Loucy (cell line): ENCODE measurements at regions not wholly inside any gene's neighbourhood (a gene's known extent, or its start where the extent isn't known, plus 50 kb on each side); places are given as distances from the start of the nearest gene placed in this dataset.

Experiments
- H2AFZ ChIP-seq: fragments of 200-600 bp; sonication (generic); 2 replicates; pipeline ENCODE4 v1.6.0; 2016; ENCODE audit warnings: antibody characterized with exemption, mild to moderate bottlenecking, low read length, moderate library complexity
- H3F3A ChIP-seq: fragments of 200-600 bp; 2 replicates; pipeline ENCODE4 v1.6.0; 2016; ENCODE audit warnings: antibody characterized with exemption, low read depth, mild to moderate bottlenecking
- H3K27me3 ChIP-seq: fragments of 200-600 bp; sonication (generic); 2 replicates; pipeline ENCODE4 v1.6.1; 2014; ENCODE audit warnings: low read length, mild to moderate bottlenecking; ENCODE audit not compliant: insufficient read depth, poor library complexity, severe bottlenecking
- H3K36me3 ChIP-seq: fragments of 200-600 bp; sonication (generic); 2 replicates; pipeline ENCODE4 v1.6.1; 2016; ENCODE audit warnings: low read length; ENCODE audit not compliant: insufficient read depth
- H3K4me1 ChIP-seq: fragments of 200-600 bp; sonication (generic); 2 replicates; pipeline ENCODE4 v1.5.1; 2014; ENCODE audit warnings: low read length, mild to moderate bottlenecking; ENCODE audit not compliant: insufficient read depth, poor library complexity, severe bottlenecking
- H3K4me2 ChIP-seq: fragments of 200-600 bp; sonication (generic); 2 replicates; pipeline ENCODE4 v1.6.0; 2014; ENCODE audit warnings: antibody characterized with exemption, low read length, low read depth, mild to moderate bottlenecking; ENCODE audit not compliant: poor library complexity, severe bottlenecking
- H3K4me3 ChIP-seq: fragments of 200-600 bp; sonication (generic); 2 replicates; pipeline ENCODE4 v1.5.1; 2014; ENCODE audit warnings: low read length, mild to moderate bottlenecking, mixed read lengths; ENCODE audit not compliant: poor library complexity, severe bottlenecking
- H3K79me2 ChIP-seq: fragments of 200-600 bp; sonication (generic); 2 replicates; pipeline ENCODE4 v1.6.1; 2014; ENCODE audit warnings: low read length; ENCODE audit not compliant: insufficient read depth
- H3K9ac ChIP-seq: fragments of 200-600 bp; sonication (generic); 2 replicates; pipeline ENCODE4 v1.6.0; 2014; ENCODE audit warnings: mild to moderate bottlenecking, low read depth, low read length, moderate library complexity; ENCODE audit not compliant: poor library complexity, severe bottlenecking
- H3K9me2 ChIP-seq: fragments of 200-600 bp; sonication (generic); replicated peaks from 2 replicates; pipeline ENCODE4 v1.6.1; 2016; ENCODE audit warnings: low read depth, low read length, mixed read lengths
- H3K9me3 ChIP-seq: fragments of 200-600 bp; sonication (generic); 2 replicates; pipeline ENCODE4 v1.6.1; 2014; ENCODE audit warnings: mild to moderate bottlenecking, antibody characterized with exemption, low read length, low read depth; ENCODE audit not compliant: insufficient read depth
- H4K20me1 ChIP-seq: fragments of 200-600 bp; sonication (generic); 2 replicates; pipeline ENCODE4 v1.6.0; 2014; ENCODE audit warnings: antibody characterized with exemption, low read length, mild to moderate bottlenecking; ENCODE audit not compliant: insufficient read depth, poor library complexity, severe bottlenecking
- CTCF ChIP-seq: fragments of 200-600 bp; sonication (generic); conservative IDR thresholded peaks from 2 replicates; pipeline ENCODE4 v1.5.1; 2014; ENCODE audit warnings: mild to moderate bottlenecking, antibody characterized with exemption, low read length
- EZH2phosphoT487 ChIP-seq: fragments of 200-600 bp; IDR thresholded peaks from 2 replicates; pipeline ENCODE4 v1.6.1; 2018; ENCODE audit warnings: antibody characterized with exemption, mild to moderate bottlenecking, moderate library complexity, borderline replicate concordance

- H3K27me3 ChIP-seq, result no peaks in the 10 kb centered on the region
- no peaks in the 10 kb centered on the region for H3K9me2 ChIP-seq
- H3K4me1 ChIP-seq, result no peaks in the 10 kb centered on the region
- TF ChIP-seq CTCF, result no peak
- TF ChIP-seq EZH2phosphoT487, result no peak
- no peaks in the 10 kb centered on the region for H3F3A ChIP-seq
- H2AFZ ChIP-seq, result no peak overlapping the region
- no peaks in the 10 kb centered on the region for H3K79me2 ChIP-seq
- H3K9me3 ChIP-seq, result no peaks in the 10 kb centered on the region
- no peaks in the 10 kb centered on the region for H3K36me3 ChIP-seq
- no peak overlapping the region for H3K4me3 ChIP-seq
- H3K9ac ChIP-seq, result no peak overlapping the region
- H4K20me1 ChIP-seq, result no peaks in the 10 kb centered on the region
- no peak overlapping the region for H3K4me2 ChIP-seq
Observed at GRCh38 chr4:124181039-124181438, 531.5 kb downstream of the ANKRD50 start.

DNA sequence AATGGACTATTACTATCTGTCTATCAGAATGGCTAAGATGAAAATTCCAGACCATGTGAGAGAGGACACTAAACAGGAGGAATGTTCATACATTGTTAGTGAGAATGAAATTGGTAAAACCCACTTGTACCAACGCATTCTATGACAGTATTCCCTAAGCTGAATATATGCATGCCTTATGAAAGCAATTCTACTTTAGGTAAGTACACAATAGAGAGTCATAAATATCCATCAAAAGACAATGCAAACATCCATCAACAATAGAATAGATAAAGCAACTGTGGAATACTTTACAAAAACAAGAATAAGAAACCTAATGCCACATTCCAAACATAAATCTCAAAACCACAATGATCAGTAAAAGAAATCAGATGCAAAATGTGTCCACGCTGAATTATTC lies 529.3 kb downstream of the ANKRD50 start:
- Histone ChIP-seq H3K27me3 (no peaks in the 10 kb centered on the region), H3K9me3 (no peaks in the 10 kb centered on the region)
- no peak for TF ChIP-seq EZH2phosphoT487
- no peak for TF ChIP-seq CTCF

GRCh38 chr4:124183926-124184325 lies 528.6 kb downstream of the ANKRD50 start:
- Histone ChIP-seq H3K9me3 (no peaks in the 10 kb centered on the region), H3K4me2 (no peak overlapping the region), H3K4me3 (no peak overlapping the region), H3K9ac (no peak overlapping the region), H3K36me3 (no peaks in the 10 kb centered on the region), H2AFZ (no peak overlapping the region), H3K79me2 (no peaks in the 10 kb centered on the region), H4K20me1 (no peaks in the 10 kb centered on the region), H3F3A (no peaks in the 10 kb centered on the region), H3K27me3 (no peaks in the 10 kb centered on the region), H3K9me2 (no peaks in the 10 kb centered on the region), H3K4me1 (no peaks in the 10 kb centered on the region)
- TF ChIP-seq EZH2phosphoT487 (no peak), CTCF (no peak)

More for the DNA sequence above, 529.3 kb downstream of the ANKRD50 start:
- H3K9ac ChIP-seq, result no peak overlapping the region
- H3F3A ChIP-seq, result no peaks in the 10 kb centered on the region
- H3K4me2 ChIP-seq, result no peak overlapping the region
- H3K4me1 ChIP-seq, result no peaks in the 10 kb centered on the region
- H2AFZ ChIP-seq, result no peak overlapping the region
- no peaks in the 10 kb centered on the region for H3K79me2 ChIP-seq
- no peaks in the 10 kb centered on the region for H3K9me2 ChIP-seq
- no peaks in the 10 kb centered on the region for H4K20me1 ChIP-seq
- no peaks in the 10 kb centered on the region for H3K36me3 ChIP-seq
- H3K4me3 ChIP-seq, result no peak overlapping the region
